GM10266 (cell line): ENCODE measurements at regions not wholly inside any gene's neighbourhood (a gene's known extent, or its start where the extent isn't known, plus 50 kb on each side); places are given as distances from the start of the nearest gene placed in this dataset.

Experiments used
- DNase-seq: peaks from one replicate; pipeline ENCODE4 v3.0.0; 2012; ENCODE audit errors: extremely low spot score
- TF ChIP-seq, protein P1 (sequence below): IDR thresholded peaks from 2 replicates; pipeline ENCODE4 v1.5.1; 2012; ENCODE audit warnings: mild to moderate bottlenecking, low read depth; ENCODE audit not compliant: control insufficient read depth, insufficient read depth; ENCODE audit errors: missing control alignments

DNA sequence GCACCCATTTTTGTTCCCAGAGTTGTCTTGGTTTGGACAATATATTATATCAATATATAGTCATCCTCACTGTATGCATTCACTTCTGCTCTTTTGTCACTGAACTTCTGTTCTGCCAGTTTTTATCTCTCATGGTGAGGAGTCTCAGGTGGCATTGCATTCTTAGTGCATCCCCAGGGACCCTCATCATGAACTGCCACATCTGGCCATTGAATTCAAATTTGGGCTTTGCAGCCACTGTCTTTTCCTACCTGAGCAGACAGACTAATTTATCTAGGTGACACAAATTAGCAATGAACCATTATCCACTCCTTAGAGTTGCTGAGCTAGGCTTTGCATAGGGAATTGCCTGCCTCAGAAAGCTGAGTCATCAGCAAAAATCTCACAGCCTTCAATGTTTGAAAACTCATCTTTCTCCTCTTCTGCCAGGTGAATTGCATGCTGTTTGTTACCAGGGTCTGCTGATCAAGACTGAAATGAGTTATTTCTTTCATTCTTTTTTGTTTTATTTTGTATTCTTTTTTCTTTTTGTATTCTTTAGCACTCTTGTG lies 316.8 kb upstream of the MTPN start:
- DNase-seq, result no peak
- TF ChIP-seq, protein P1, sequence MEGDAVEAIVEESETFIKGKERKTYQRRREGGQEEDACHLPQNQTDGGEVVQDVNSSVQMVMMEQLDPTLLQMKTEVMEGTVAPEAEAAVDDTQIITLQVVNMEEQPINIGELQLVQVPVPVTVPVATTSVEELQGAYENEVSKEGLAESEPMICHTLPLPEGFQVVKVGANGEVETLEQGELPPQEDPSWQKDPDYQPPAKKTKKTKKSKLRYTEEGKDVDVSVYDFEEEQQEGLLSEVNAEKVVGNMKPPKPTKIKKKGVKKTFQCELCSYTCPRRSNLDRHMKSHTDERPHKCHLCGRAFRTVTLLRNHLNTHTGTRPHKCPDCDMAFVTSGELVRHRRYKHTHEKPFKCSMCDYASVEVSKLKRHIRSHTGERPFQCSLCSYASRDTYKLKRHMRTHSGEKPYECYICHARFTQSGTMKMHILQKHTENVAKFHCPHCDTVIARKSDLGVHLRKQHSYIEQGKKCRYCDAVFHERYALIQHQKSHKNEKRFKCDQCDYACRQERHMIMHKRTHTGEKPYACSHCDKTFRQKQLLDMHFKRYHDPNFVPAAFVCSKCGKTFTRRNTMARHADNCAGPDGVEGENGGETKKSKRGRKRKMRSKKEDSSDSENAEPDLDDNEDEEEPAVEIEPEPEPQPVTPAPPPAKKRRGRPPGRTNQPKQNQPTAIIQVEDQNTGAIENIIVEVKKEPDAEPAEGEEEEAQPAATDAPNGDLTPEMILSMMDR, result no peak

DNA sequence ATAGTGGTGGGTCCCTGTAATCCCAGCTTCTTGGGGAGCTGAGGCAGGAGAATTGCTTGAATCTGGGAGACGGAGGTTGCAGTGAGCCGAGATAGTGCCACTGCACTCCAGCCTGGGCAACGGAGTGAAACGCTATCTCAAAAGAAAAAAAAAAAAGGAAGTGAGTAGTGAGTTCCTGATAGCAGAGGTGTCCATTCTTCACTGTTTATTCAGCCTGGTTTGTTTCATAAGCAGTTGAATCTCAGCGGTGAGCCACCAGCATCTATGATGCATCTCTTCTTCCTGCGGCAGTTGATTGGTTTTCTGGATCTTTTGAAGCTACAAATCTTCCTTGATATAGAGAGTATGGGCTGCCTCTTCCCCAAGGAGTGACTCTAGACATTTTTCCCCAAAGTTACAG lies 316.1 kb upstream of the MTPN start:
- DNase-seq, result no peak
- TF ChIP-seq, protein P1, result no peak

DNA sequence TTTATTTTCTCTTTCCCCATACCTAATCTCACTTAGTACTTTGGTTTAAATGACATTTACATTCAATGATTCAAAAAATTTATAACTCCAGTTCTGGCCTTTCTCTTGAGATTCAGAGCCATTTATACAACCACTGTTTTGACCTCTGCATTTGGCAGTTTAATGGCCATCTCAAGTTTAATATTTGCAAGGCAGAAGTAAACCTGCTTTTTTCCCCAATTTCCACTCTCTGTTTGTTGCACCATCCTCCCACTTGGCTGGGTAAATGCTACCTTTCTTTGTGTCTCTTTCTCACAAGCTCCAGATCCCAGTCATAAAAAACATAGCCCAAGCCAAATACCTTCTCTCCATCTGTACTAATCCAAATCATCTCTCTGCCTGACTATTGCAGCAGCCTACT lies 315.2 kb upstream of the MTPN start:
- TF ChIP-seq, protein P1, result no peak
- DNase-seq, result no peak

DNA sequence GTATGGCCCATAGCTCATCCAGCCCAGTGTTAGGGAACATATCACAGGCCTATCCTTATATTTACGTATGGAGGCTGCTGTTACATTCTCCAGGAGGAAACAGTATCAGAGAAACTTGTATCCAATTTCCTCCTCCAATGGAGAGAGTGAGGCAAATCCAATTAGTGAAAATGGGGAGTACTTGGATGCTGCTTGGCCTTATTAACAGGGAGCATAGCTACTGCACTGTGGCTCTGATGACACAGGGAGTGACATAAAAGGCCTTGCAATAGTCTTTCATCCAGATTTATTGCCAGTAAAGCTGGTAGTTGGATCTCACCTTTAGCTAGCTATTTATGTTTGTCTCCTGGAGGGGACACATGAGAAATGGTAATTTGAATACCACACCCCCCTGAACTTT lies 313.2 kb upstream of the MTPN start:
- no peak for DNase-seq
- TF ChIP-seq, protein P1, result no peak

DNA sequence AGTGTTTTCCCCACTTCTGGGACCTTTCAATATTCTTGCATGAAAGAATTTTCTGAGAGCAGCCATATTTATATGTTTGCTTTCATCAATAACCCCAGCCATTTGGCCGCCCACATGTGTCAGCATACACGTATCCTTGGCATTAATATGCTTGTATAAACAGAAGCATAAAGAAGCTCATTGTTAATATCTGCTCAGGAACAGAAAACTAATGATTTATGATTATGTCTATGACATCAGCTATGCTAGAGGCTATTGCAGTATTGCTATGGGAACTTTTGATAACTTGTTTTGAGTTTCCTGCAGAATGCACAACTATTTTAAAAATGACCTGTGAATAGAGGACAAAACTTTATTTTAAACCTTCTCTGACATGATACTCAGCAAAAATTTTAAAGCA lies 300.9 kb upstream of the MTPN start:
- no peak for DNase-seq
- TF ChIP-seq, protein P1, result no peak

DNA sequence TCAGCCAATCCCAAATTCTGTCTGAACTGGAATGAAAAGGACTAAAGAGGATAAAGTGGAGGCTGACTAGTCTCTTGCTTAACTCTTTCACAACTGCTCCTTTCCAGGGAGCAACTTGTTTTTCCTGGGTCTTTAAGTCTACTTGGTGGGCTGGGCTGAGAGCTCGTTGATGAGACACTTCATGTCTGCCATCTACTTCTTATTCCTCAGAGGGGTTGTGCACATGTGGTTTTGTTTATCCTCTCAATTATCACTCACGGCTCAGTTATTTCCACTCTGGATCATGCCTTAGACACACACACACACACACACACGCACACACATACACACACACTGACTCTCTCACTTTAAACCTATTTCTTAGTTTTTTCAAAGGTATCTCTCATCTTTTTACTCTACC lies 298.6 kb upstream of the MTPN start:
- TF ChIP-seq, protein P1, result no peak
- DNase-seq, result no peak

DNA sequence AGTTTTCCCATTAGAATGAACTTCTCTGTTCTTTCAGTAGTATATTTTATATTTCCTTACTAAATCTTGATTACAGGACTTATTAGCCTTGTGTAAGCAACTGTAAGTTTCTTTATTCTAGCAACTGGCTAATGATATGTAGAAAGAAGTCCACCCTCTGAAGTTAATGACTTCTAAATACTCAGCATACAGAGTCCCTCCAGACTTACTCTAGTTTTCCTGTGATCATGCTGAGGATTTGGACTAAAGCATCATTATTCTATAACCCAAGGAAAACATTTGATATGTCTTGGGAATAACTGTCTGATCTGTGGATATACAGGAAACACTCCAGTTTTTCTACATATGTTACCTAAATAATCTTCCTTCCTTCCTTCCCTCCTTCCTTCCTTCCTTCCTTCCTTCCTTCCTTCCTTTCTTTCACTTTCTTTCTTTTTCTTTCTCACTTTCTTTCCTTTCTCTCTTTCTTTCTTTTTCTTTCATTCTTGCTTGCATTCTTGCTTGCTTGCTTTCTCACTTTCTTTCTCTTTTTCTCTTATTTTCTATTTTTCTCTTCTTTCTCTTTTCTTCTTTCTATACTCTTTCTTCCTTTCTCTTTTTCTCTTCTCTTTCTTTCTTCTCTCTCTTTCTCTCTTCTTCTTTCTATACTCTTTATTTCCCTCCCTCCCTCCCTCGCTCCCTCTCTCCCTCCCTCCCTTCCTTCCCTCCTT lies 297.6 kb upstream of the MTPN start:
- TF ChIP-seq, protein P1, result no peak
- no peak for DNase-seq
